Loucy (cell line): ENCODE measurements at regions not wholly inside any gene's neighbourhood (a gene's known extent, or its start where the extent isn't known, plus 50 kb on each side); places are given as distances from the start of the nearest gene placed in this dataset.

Source experiments
- CTCF ChIP-seq: fragments of 200-600 bp; sonication (generic); conservative IDR thresholded peaks from 2 replicates; pipeline ENCODE4 v1.5.1; 2014; ENCODE audit warnings: mild to moderate bottlenecking, antibody characterized with exemption, low read length
- EZH2phosphoT487 ChIP-seq: fragments of 200-600 bp; IDR thresholded peaks from 2 replicates; pipeline ENCODE4 v1.6.1; 2018; ENCODE audit warnings: antibody characterized with exemption, mild to moderate bottlenecking, moderate library complexity, borderline replicate concordance

GRCh38 chr5:97475847-97476246 lies 292.8 kb upstream of the RIOK2 start:
- no peak for TF ChIP-seq CTCF
- no peak for TF ChIP-seq EZH2phosphoT487
